OCI-LY7 (cell line): ENCODE measurements at regions not wholly inside any gene's neighbourhood (a gene's known extent, or its start where the extent isn't known, plus 50 kb on each side); places are given as distances from the start of the nearest gene placed in this dataset.

Experiments
- EZH2phosphoT487 ChIP-seq: fragments of 200-600 bp; sonication (generic); IDR thresholded peaks from 2 replicates; pipeline ENCODE4 v1.6.1; 2018; ENCODE audit warnings: low read depth, borderline replicate concordance, mild to moderate bottlenecking, mixed run types, antibody characterized with exemption, low read length, moderate library complexity, mixed read lengths
- TF ChIP-seq, protein P1 (sequence below): fragments of 200-600 bp; sonication (generic); conservative IDR thresholded peaks from 2 replicates; pipeline ENCODE4 v1.5.1; 2014; ENCODE audit warnings: mild to moderate bottlenecking, antibody characterized with exemption, low read length, moderate library complexity, mixed read lengths

DNA sequence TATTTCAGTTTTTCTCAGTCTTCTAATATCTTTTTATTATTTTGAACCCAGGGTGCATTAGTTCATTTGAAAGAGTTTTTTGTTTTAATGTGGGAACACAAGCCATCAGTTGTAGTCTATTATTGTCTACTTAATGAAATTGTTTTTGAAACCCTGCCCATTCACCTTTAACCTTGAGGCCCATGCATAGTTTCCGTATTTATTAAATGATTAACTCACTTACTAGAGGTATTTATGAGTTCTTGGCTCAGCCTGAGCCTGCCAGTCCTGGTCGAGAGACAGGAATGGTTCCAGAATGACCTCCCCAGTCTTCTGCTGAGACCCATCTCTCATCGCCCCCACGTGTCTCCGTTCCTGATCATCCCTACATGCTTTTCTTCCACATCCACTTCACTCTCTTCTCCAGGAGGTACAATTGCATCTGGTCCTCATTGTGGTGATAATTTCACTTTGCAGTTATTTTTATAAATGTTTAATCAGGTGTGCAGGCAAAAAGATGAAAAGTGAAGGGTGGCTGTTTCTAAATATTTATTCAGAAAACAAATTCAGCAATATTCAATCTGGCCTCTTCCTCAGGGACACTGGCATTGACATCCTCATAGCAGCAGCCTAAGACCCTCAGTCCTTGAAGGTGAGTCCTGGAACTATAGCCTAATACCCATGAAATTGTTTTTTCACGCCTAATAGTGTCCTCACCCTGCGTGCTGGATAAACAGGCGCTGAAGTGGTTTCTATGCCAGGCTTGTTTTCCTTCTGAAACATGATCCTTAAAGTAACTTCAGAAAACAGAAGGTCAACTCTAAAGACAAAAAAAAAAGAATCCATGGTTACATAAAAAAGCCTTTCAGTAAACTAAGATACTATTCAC is 112.8 kb downstream of the KDR start:
- TF ChIP-seq, protein P1, sequence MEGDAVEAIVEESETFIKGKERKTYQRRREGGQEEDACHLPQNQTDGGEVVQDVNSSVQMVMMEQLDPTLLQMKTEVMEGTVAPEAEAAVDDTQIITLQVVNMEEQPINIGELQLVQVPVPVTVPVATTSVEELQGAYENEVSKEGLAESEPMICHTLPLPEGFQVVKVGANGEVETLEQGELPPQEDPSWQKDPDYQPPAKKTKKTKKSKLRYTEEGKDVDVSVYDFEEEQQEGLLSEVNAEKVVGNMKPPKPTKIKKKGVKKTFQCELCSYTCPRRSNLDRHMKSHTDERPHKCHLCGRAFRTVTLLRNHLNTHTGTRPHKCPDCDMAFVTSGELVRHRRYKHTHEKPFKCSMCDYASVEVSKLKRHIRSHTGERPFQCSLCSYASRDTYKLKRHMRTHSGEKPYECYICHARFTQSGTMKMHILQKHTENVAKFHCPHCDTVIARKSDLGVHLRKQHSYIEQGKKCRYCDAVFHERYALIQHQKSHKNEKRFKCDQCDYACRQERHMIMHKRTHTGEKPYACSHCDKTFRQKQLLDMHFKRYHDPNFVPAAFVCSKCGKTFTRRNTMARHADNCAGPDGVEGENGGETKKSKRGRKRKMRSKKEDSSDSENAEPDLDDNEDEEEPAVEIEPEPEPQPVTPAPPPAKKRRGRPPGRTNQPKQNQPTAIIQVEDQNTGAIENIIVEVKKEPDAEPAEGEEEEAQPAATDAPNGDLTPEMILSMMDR, result no peak
- TF ChIP-seq EZH2phosphoT487, result no peak
